CD4-positive, alpha-beta T cell treated with Interleukin-4 for 4 hours (primary cell): ENCODE measurements at regions not wholly inside any gene's neighbourhood (a gene's known extent, or its start where the extent isn't known, plus 50 kb on each side); places are given as distances from the start of the nearest gene placed in this dataset.
"Not testable (repeated sequence)": the region's sequence is repeated elsewhere in the genome, so short reads cannot be mapped to it uniquely, and the experiment has no call there.

ENCODE experiments used
- DNase-seq: peaks from one replicate; pipeline ENCODE4 v3.0.0-alpha.2; 2020

GRCh38 chr1:119254067-119254720 lies 113.7 kb upstream of the WARS2 start:
- no peak for DNase-seq

GRCh38 chr1:119256089-119256488 lies 112.5 kb upstream of the HAO2 start:
- not testable (repeated sequence) for DNase-seq

GRCh38 chr1:119260506-119260905 lies 108.1 kb upstream of the HAO2 start:
- DNase-seq: no peak

GRCh38 chr1:119266386-119266785 lies 102.2 kb upstream of the HAO2 start:
- no peak for DNase-seq

GRCh38 chr1:119266858-119267257 lies 101.7 kb upstream of the HAO2 start:
- no peak for DNase-seq

GRCh38 chr1:119267288-119267687 lies 101.3 kb upstream of the HAO2 start:
- not testable (repeated sequence) for DNase-seq

GRCh38 chr1:119268879-119269278 lies 99.7 kb upstream of the HAO2 start:
- DNase-seq: no peak

- peak; percentile 38 for DNase-seq
Measured at GRCh38 chr1:119275145-119276134, 93.1 kb upstream of the HAO2 start.

- DNase-seq: no peak
Measured at GRCh38 chr1:119276558-119276957, 92.0 kb upstream of the HAO2 start.

GRCh38 chr1:119279456-119280381 lies 88.9 kb upstream of the HAO2 start:
- no peak for DNase-seq

- no peak for DNase-seq
Measured at GRCh38 chr1:119285482-119285881, 83.1 kb upstream of the HAO2 start.

GRCh38 chr1:119286587-119287181 lies 81.9 kb upstream of the HAO2 start:
- DNase-seq: peak; percentile 14

GRCh38 chr1:119288751-119289150 lies 79.8 kb upstream of the HAO2 start:
- no peak for DNase-seq

- no peak for DNase-seq
Measured at GRCh38 chr1:119290297-119290696, 78.3 kb upstream of the HAO2 start.

GRCh38 chr1:119291611-119292206 lies 76.9 kb upstream of the HAO2 start:
- DNase-seq: no peak

- DNase-seq: no peak
Measured at GRCh38 chr1:119293797-119294196, 74.8 kb upstream of the HAO2 start.

- DNase-seq: no peak
Measured at GRCh38 chr1:119294199-119294598, 74.4 kb upstream of the HAO2 start.

- DNase-seq: no peak
Measured at GRCh38 chr1:119294722-119295121, 73.9 kb upstream of the HAO2 start.

- no peak for DNase-seq
Measured at GRCh38 chr1:119298687-119299303, 69.8 kb upstream of the HAO2 start.

- no peak for DNase-seq
Measured at GRCh38 chr1:119302011-119302410, 66.6 kb upstream of the HAO2 start.

GRCh38 chr1:119308130-119308700 lies 60.4 kb upstream of the HAO2 start:
- no peak for DNase-seq
